Endothelial cell (in vitro differentiated cells): ENCODE measurements at regions not wholly inside any gene's neighbourhood (a gene's known extent, or its start where the extent isn't known, plus 50 kb on each side); places are given as distances from the start of the nearest gene placed in this dataset.

Source experiments
- DNase-seq: peaks from one replicate; pipeline ENCODE4 v3.0.0; 2021; ENCODE audit warnings: low spot score
- H3K27ac Mint-ChIP-seq: one replicate; pipeline ENCODE4 v1.8.0; 2021; ENCODE audit warnings: mixed read lengths, inconsistent platforms; ENCODE audit not compliant: unreplicated experiment
- H3K27me3 Mint-ChIP-seq: one replicate; pipeline ENCODE4 v1.8.0; 2021; ENCODE audit warnings: mild to moderate bottlenecking, moderate library complexity, mixed read lengths, inconsistent platforms; ENCODE audit not compliant: unreplicated experiment
- H3K36me3 Mint-ChIP-seq: one replicate; pipeline ENCODE4 v1.8.0; 2021; ENCODE audit warnings: mild to moderate bottlenecking, low read depth, mixed read lengths, inconsistent platforms; ENCODE audit not compliant: unreplicated experiment
- H3K4me1 Mint-ChIP-seq: one replicate; pipeline ENCODE4 v1.8.0; 2021; ENCODE audit warnings: mild to moderate bottlenecking, mixed read lengths, inconsistent platforms; ENCODE audit not compliant: unreplicated experiment
- H3K4me3 Mint-ChIP-seq: one replicate; pipeline ENCODE4 v1.8.0; 2021; ENCODE audit warnings: mild to moderate bottlenecking, mixed read lengths, inconsistent platforms; ENCODE audit not compliant: unreplicated experiment
- H3K9me3 Mint-ChIP-seq: one replicate; pipeline ENCODE4 v1.8.0; 2021; ENCODE audit warnings: mixed read lengths, inconsistent platforms; ENCODE audit not compliant: unreplicated experiment
- TF ChIP-seq, protein P1 (sequence below): fragments of 200-600 bp; sonication (generic); IDR thresholded peaks from one replicate; pipeline ENCODE4 v1.5.0; 2021; ENCODE audit warnings: antibody characterized with exemption; ENCODE audit not compliant: unreplicated experiment

DNA sequence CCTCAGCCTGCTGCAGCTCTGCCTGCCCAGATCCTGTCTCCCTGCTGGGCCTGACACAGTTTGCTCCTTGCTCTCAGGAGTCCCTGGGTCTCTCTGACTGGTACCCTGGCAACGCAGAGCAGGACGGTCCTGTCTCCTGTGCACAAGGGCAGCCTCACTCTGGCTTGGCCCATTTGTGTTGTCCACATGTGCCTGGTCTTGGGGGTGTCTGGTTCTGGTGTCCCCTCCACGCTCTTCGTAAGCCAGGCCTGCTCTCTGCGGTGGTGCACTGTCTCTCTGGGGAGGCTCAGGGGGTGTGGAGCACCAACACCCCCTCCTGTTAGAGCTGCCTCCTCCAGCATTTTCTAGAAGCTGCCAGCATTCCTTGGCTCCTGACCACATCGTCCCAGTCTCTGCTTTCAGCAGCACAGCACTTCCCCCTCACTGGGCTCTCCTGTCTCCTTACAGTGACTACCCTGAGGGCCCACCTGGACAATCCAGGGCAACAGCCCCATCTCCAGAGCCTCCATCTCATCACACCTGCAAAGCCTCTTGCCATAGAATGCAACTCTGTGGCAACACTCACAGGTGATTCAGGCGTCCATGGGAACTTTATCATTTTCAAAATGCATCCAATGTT is 235.6 kb upstream of the HS6ST1 start:
- Mint-ChIP-seq H3K4me1 (peaks cover 2% of the 10 kb centered on the region), H3K36me3 (peaks cover 4% of the 10 kb centered on the region), H3K27ac (no peak overlapping the region), H3K27me3 (no peaks in the 10 kb centered on the region), H3K4me3 (no peak overlapping the region), H3K9me3 (no peaks in the 10 kb centered on the region)
- no peak for DNase-seq
- TF ChIP-seq, protein P1, sequence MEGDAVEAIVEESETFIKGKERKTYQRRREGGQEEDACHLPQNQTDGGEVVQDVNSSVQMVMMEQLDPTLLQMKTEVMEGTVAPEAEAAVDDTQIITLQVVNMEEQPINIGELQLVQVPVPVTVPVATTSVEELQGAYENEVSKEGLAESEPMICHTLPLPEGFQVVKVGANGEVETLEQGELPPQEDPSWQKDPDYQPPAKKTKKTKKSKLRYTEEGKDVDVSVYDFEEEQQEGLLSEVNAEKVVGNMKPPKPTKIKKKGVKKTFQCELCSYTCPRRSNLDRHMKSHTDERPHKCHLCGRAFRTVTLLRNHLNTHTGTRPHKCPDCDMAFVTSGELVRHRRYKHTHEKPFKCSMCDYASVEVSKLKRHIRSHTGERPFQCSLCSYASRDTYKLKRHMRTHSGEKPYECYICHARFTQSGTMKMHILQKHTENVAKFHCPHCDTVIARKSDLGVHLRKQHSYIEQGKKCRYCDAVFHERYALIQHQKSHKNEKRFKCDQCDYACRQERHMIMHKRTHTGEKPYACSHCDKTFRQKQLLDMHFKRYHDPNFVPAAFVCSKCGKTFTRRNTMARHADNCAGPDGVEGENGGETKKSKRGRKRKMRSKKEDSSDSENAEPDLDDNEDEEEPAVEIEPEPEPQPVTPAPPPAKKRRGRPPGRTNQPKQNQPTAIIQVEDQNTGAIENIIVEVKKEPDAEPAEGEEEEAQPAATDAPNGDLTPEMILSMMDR: no peak

- Mint-ChIP-seq H3K27me3 (no peaks in the 10 kb centered on the region), H3K36me3 (peaks cover under 1% of the 10 kb centered on the region), H3K4me3 (no peak overlapping the region), H3K27ac (no peak overlapping the region), H3K9me3 (no peaks in the 10 kb centered on the region), H3K4me1 (no peaks in the 10 kb centered on the region)
- DNase-seq: no peak
- TF ChIP-seq, protein P1: no peak
Observed at GRCh38 chr2:128555433-128555832, 236.8 kb upstream of the HS6ST1 start.

DNA sequence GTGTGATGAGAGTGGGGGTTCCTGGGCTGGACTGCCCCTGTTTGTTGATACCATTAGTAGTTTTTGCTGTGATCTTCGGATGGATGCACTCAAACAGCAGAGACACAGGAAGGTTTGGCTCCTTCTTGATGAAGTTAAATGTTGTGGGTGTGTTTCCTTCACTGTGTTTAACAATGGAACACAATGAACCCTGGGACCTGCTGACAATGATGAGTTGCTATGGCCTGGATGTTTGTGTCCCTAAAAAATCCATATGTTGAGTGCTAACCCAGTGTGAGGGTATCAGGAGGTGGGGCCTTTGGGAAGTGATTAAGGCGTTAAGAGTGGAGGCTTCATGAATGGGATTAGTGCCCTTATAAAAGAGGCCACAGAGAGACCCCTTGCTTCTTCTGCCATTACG is 237.4 kb upstream of the HS6ST1 start:
- no peaks in the 10 kb centered on the region for H3K27me3 Mint-ChIP-seq
- no peak for DNase-seq
- no peaks in the 10 kb centered on the region for H3K36me3 Mint-ChIP-seq
- no peak overlapping the region for H3K27ac Mint-ChIP-seq
- no peak overlapping the region for H3K4me3 Mint-ChIP-seq
- TF ChIP-seq, protein P1: no peak
- no peaks in the 10 kb centered on the region for H3K9me3 Mint-ChIP-seq
- H3K4me1 Mint-ChIP-seq: no peaks in the 10 kb centered on the region

GRCh38 chr2:128556633-128557032 is 238.0 kb upstream of the HS6ST1 start:
- no peak overlapping the region for H3K4me3 Mint-ChIP-seq
- H3K4me1 Mint-ChIP-seq: no peaks in the 10 kb centered on the region
- TF ChIP-seq, protein P1: no peak
- no peak overlapping the region for H3K27ac Mint-ChIP-seq
- DNase-seq: no peak
- H3K9me3 Mint-ChIP-seq: no peaks in the 10 kb centered on the region
- H3K27me3 Mint-ChIP-seq: no peaks in the 10 kb centered on the region
- no peaks in the 10 kb centered on the region for H3K36me3 Mint-ChIP-seq

DNA sequence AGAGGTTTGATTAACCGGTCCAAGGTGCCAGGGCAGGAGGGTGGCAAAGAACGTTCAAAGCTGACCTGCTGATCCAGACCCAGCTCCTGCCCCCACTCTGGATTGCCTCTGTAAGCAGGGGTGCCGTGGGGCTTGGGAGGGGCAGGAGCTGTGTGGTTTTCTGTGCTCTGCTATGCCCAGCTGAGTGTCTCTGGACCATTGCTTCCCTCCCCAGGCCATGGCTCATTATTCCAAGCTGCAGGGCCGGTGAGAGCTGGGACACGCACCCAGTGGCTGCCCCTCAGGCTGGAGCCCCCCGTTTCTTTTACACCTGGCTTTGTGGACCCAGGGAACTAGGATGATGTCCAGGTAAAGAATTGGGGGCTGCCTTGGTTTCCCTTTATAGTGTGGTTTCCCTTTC is 238.4 kb upstream of the HS6ST1 start:
- no peaks in the 10 kb centered on the region for H3K27me3 Mint-ChIP-seq
- H3K36me3 Mint-ChIP-seq: no peaks in the 10 kb centered on the region
- H3K9me3 Mint-ChIP-seq: no peaks in the 10 kb centered on the region
- no peak for DNase-seq
- no peak overlapping the region for H3K27ac Mint-ChIP-seq
- no peak overlapping the region for H3K4me3 Mint-ChIP-seq
- no peaks in the 10 kb centered on the region for H3K4me1 Mint-ChIP-seq
- TF ChIP-seq, protein P1: no peak
